HG02884 (cell line): ENCODE measurements at regions not wholly inside any gene's neighbourhood (a gene's known extent, or its start where the extent isn't known, plus 50 kb on each side); places are given as distances from the start of the nearest gene placed in this dataset.

ENCODE experiments used
- ATAC-seq: cut with Tn5 transposase; IDR thresholded peaks from one replicate; pipeline ENCODE4 v1.9.1; 2021; ENCODE audit warnings: mild to moderate bottlenecking, moderate library complexity; ENCODE audit not compliant: unreplicated experiment

- ATAC-seq = peak; percentile 67
Measured at GRCh38 chr4:101596781-101597552, 193.6 kb upstream of the BANK1 start.

- no peak for ATAC-seq
Measured at GRCh38 chr4:101594588-101594987, 195.9 kb upstream of the BANK1 start.

GRCh38 chr4:101593666-101594065, 196.9 kb upstream of the BANK1 start:
- no peak for ATAC-seq

GRCh38 chr4:101584306-101584705, 206.2 kb upstream of the BANK1 start:
- ATAC-seq = no peak

GRCh38 chr4:101563126-101563525, 215.8 kb upstream of the PPP3CA start:
- no peak for ATAC-seq

GRCh38 chr4:101556842-101557241, 209.5 kb upstream of the PPP3CA start:
- no peak for ATAC-seq

- no peak for ATAC-seq
Measured at GRCh38 chr4:101555341-101555880, 208.1 kb upstream of the PPP3CA start.

GRCh38 chr4:101540336-101540735, 193.0 kb upstream of the PPP3CA start:
- no peak for ATAC-seq

- no peak for ATAC-seq
Measured at GRCh38 chr4:101528526-101528925, 181.2 kb upstream of the PPP3CA start.

- ATAC-seq = peak; percentile 92
Measured at GRCh38 chr4:101527188-101527587, 179.9 kb upstream of the PPP3CA start.

- ATAC-seq = no peak
Measured at GRCh38 chr4:101515566-101515965, 168.2 kb upstream of the PPP3CA start.

- no peak for ATAC-seq
Measured at GRCh38 chr4:101515099-101515498, 167.8 kb upstream of the PPP3CA start.

GRCh38 chr4:101512416-101512815, 165.1 kb upstream of the PPP3CA start:
- no peak for ATAC-seq

- ATAC-seq = no peak
Measured at GRCh38 chr4:101501421-101501820, 154.1 kb upstream of the PPP3CA start.

GRCh38 chr4:101500742-101501141, 153.4 kb upstream of the PPP3CA start:
- no peak for ATAC-seq

- no peak for ATAC-seq
Measured at GRCh38 chr4:101475246-101475645, 127.9 kb upstream of the PPP3CA start.

GRCh38 chr4:101471201-101471600, 123.9 kb upstream of the PPP3CA start:
- ATAC-seq = no peak

GRCh38 chr4:101464596-101464995, 117.3 kb upstream of the PPP3CA start:
- ATAC-seq = no peak

GRCh38 chr4:101458914-101459313, 111.6 kb upstream of the PPP3CA start:
- ATAC-seq = no peak

GRCh38 chr4:101458473-101458872, 111.1 kb upstream of the PPP3CA start:
- ATAC-seq = no peak

GRCh38 chr4:101451086-101451485, 103.8 kb upstream of the PPP3CA start:
- ATAC-seq = no peak

- ATAC-seq = no peak
Measured at GRCh38 chr4:101441446-101441845, 94.1 kb upstream of the PPP3CA start.

GRCh38 chr4:101439926-101440325, 92.6 kb upstream of the PPP3CA start:
- no peak for ATAC-seq
